ENCODE measurements at regions not wholly inside any gene's neighbourhood (a gene's known extent, or its start where the extent isn't known, plus 50 kb on each side); places are given as distances from the start of the nearest gene placed in this dataset.

GRCh38 chr7:37604078-37604477, 79.5 kb upstream of the GPR141 start:
- TF ChIP-seq, protein P1, sequence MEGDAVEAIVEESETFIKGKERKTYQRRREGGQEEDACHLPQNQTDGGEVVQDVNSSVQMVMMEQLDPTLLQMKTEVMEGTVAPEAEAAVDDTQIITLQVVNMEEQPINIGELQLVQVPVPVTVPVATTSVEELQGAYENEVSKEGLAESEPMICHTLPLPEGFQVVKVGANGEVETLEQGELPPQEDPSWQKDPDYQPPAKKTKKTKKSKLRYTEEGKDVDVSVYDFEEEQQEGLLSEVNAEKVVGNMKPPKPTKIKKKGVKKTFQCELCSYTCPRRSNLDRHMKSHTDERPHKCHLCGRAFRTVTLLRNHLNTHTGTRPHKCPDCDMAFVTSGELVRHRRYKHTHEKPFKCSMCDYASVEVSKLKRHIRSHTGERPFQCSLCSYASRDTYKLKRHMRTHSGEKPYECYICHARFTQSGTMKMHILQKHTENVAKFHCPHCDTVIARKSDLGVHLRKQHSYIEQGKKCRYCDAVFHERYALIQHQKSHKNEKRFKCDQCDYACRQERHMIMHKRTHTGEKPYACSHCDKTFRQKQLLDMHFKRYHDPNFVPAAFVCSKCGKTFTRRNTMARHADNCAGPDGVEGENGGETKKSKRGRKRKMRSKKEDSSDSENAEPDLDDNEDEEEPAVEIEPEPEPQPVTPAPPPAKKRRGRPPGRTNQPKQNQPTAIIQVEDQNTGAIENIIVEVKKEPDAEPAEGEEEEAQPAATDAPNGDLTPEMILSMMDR (IDR thresholded peaks at IDR 0.05), result no peak
- TF ChIP-seq POLR2A (IDR thresholded peaks at IDR 0.05), result no peak

Data from ovary (tissue), 3 donors.